NCI-H2107 treated with DMSO at 0.1 percent for 48 hours (cell line): ENCODE measurements at regions not wholly inside any gene's neighbourhood (a gene's known extent, or its start where the extent isn't known, plus 50 kb on each side); places are given as distances from the start of the nearest gene placed in this dataset.
"Not testable (repeated sequence)": the region's sequence is repeated elsewhere in the genome, so short reads cannot be mapped to it uniquely, and the experiment has no call there.

Source experiments
- DNase-seq: peaks from one replicate; lab custom pipeline; 2025; ENCODE audit not compliant: unreplicated experiment; lab: John Stamatoyannopoulos, UW

DNA sequence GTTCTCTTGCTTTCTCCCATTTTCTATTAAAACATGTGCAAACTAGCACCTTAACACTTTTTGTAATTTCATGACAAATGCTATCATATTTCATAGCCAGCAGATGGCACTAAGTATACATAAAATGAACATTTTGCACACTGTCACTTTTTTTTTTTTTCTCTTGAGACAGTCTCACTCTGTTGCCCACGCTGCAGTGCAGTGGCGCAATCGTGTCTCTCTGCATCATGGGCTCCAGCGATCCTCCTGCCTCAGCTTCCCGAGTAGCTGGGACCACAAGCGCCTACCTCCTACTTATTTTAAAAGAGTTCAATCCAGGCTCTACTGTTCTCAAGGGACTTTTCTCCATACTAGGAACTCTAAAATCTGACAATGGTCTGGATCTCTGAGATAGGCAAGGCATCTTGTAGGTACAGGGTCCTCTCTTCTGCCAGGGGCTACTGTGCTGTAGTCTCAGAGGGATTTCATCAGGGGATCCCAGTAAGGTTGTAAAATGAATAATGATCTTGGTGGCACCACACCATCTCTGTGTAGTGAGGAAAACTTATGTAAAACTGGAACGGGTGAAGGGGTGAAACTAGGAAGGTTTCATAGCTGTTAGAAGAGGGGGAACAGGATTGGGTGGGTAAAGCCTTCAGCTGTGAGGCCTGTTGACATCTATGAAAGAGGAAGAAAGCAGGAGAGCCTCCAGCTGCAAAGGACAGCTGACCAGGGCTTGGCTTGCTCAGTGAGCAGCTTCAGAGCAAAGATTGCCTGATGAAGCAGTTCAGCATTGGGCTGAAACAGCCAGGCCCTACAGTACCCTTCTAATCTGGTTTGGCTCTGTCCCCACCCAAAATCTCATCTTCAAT, 196.9 kb downstream of the AVL9 start:
- DNase-seq = not testable (repeated sequence)

DNA sequence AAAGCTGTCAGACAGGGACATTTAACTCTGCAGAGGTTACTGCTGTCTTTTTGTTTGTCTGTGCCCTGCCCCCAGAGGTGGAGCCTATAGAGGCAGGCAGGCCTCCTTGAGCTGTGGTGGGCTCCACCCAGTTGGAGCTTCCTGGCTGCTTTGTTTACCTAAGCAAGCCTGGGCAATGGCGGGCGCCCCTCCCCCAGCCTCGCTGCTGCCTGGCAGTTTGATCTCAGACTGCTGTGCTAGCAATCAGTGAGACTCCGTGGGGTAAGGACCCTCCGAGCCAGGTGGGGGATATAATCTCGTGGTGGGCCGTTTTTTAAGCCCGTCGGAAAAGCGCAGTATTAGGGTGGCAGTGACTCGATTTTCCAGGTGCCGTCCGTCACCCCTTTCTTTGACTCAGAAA, 192.8 kb downstream of the AVL9 start:
- DNase-seq = not testable (repeated sequence)

DNA sequence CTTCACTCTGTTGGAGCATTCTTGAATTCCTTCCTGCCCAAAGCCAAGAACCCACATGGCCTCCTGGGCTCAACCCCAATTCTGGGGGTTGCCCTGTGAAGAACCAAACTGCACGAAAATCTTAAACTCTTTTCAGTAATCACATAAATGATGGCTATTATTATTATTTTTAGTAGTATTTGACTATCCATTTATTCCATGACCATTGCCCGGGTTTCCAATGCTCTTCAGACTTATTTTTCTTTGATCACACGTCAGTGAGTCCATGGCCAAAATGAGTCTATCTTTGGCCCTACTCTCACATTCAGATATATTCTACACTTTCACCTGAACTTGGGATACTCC, 185.9 kb downstream of the AVL9 start:
- DNase-seq = no peak

DNA sequence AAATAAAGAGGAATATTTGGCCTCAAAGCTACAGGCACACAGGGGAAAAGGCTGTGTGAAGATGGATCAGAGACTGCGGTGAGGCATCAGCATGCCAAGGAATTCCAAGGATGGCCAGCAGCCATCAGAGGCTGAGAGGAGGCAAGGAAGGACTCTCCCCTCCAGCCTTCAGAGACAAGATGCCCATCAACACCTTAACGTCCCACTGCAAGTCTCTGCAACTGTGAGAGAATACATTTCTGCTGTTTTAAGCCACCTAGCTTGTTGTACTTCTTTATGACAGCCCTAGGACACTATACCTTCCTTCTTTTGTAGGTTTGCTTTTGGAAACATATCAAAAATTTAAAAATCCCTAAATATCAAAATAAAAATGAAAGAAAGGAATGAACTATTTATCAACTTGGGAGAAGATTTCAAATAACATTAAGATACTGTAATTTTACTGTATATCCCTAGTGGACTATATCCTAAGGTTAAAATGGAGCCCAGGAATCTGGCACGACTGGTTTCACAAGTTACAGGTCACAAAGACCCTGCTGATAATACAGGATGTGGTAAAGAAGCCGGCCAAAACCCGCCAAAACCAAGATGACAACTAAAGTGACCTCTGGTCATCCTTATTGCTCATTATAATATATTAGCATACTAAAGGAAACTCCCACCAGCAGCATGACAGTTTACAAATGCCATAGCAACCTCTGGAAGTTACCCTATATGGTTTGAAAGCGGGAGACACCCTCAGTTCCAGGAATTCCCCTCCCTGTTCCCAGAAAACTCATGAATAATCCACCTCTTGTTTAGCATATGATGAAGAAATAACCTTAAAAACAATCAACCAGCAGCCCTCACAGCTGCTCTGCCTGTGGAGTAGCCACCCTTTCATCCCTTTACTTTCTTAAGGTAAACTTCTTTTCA, 185.2 kb downstream of the AVL9 start:
- no peak for DNase-seq

DNA sequence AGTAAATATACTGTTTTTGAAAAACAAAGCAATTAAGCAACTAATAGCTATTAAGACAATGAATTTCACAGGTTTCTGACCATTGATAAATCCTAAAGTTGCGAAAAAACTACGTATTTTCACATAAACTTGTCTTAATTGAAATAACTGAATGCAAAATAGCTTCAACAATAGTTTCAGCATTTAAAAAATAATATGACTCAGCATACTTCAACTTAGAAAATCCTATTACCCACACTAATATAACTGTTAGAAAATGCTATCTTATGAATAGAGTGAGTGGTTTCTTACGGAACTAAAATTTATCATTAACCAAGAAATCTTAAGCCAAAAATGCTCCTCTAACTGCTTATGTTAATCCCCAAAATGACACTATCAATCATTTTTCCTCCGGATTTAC, 183.9 kb downstream of the AVL9 start:
- no peak for DNase-seq

DNA sequence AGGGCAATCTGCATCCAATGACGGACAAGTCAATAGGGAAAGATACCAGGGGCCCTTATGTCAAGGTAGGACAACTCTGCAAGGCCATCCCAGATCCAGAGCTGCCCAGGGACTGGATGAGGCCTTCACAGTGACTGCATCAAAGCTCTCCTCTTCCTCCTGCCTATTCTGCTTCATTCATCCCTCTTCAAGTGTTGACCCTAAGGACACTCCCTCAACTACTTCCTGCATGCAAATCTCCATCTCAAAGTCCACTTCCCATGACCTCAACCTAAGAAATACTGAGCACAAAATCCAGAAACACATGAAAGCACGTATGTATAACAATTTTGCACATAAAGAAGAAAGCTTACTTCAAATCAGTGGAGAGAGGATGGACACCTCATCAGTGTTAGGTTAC, 182.3 kb downstream of the AVL9 start:
- DNase-seq = no peak

DNA sequence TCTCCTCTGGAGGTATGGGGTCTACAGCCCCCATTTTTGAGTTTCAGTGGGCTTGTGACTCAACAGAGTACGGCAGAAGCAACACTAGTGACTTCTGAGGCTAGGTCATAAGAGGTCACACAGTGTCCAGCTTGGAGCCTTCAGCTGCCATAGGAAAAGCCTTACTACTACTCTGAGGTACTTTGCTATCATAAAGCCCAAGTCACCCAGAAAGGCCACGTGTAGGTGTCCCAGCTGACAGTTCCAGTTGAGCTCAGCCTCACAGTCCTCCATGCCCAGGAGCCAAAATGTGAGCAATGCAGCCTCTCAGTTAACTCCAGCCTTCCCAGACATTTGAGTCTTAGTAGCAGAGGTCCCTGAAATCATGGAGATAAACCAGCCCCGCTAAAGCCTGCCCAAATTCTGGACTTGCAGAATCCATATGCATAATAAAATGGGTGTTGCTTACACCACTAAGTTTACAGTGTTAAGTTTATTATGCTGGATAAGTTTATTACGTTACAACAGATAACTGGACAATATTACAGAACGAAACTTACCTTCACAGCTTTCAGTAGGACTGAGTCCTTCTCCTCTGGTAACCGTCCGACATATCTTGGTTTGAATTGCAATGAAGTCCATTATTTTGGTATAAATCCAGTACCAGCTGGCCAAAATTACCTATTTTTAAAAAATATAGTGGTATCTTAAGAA, 181.1 kb downstream of the AVL9 start:
- DNase-seq = no peak

DNA sequence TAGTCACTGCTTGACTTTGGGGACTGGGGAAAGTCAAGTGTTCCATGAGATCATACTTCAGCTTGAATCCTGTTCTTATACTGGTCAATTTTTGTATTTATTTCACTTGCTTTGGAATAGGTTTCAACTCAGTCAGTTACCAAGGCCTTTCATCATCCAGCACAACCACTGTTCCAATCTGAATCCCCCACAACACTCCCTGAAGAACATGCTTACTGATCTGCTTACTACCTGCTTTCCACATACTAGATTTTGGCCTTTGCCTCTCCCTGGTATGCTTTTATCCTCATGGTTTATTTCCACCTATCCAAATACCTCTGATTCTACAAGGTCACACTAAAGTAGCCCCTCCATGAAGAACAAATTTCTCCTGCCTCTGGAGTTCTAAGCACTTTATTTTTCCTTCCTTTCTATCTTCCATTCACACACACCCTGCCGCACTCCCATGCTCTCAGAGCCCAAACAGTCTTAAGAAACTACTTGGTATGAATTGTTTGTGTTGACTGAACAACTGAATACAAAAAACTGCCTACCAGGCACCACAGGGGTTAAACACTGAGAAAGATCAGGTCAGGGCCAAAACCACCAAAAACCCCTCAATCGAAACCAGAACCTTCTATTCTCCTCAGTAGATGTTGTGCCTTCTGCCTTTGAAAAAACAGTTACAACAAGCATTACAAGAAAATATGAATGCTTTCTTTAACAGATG, 178.1 kb downstream of the AVL9 start:
- no peak for DNase-seq

DNA sequence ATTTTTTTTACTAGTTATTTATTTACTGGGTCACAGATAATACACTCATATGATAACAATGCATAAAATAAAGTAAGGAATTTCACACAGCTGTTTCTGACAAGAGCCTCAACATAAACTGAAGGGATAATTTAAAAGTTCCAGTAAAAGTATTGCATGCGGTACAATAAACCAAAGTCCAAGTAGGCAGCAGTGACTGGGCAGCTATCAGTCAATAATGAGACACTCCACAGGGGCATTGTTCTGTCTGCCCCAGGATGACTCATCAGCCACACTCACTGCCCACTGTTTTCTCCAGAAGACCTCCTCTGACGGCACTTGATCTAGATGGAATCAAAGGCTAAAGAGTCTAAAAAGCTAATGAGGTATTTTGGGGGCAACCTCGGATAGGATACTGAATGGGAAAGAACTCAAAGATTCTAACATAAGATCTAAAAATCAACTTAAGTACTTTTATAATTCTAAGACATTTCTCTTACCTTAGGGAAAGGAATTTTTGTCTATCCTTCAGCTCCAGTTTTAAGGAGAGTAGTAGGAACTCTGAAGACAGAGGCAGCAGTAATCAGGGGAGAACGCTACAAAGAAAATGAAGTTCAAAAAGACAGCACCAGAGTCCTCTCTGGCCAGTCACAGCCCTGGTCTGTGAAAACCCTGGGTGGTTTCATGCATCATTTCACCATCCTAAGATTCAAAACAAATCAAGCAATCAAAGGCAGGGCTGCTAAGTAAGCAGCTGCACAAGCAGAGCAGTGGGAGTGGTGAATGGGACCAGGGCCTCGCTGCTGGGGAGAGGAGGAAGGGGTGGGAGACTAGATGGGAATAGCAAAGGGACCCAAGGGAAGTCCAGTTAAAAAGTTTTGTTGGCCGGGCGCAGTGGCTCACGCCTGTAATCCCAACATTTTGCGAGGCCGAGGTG, 175.1 kb downstream of the AVL9 start:
- DNase-seq = peak; percentile 58

DNA sequence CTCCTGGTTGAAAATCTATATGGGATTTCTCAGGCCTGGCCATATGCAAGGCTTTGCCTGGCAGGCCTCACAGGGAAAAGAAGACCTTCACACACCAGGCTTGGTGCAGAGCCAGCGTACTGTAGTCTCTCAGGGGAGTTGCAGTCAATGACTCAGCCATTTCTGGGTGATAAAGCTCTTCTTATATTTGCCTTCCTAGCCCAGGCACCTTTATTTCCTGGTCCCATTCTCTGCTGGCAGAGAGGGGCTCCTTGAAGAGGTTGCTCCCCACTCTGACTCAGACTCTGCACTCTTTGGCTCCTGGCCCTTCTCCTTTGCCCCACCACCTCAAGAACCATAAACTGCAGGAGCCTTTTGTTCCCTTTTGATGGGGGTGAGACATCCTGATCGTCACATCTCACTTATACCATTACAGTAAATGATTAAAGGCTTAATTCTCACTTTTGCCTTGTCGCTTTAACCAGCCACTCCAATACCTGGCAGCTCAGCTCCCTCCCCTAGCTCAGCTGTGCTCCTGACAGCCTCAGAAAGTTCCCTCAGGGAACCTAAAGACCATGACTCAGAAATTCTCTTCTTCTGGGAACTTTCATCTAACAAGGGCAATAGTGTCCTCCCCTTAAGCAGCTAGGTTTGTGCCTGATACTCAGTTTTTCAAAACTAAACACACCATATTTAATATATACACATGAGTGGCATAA, 174.0 kb downstream of the AVL9 start:
- DNase-seq = peak; percentile 61

DNA sequence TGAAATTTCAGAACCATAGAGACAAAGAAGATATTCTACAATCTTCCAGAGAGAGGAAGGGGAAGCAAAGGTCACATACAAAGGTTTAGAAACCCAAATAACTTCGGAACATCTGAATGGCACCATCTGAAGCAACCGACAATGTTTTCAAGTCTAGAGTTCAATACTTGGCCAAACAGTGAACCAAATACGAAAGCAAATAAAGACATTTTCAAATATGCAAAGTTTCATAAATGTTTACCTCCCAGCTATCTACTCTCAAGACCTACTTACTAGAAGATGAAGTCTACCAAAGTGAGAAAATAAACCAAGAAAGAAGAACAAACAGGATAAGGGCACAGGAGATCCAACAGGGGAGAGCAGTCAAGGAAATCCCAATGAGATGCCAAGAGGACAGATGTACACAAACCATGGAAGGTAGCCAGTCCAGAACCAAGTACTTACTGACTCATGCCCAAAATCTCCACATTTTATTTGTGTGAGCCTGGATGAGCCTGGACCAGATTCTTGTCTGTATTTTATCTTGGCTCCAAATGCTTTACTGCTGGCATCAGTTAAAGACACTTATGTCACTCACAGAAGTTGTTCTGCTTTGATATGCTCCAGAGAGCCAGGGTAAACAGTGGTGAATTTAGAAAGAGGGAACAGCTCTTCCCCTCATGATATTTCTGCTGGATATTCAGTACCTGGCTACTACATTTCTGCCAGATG, 173.3 kb downstream of the AVL9 start:
- not testable (repeated sequence) for DNase-seq

DNA sequence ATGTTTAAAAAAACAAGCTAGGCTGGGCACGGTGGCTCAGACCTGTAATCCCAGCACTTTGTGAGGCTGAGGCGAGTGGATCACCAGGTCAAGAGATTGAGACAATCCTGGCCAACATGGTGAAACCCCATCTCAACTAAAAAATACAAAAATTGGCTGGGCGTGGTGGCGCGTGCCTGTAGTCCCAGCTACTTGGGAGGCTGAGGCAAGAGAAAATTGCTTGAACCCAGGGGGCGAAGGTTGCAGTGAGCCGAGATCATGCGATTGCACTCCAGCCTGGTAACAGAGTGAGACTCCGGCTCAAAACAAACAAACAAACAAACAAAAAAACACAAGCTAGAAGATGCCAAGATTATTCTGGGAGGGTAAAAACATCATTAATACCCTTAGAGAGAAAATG, 172.3 kb downstream of the AVL9 start:
- not testable (repeated sequence) for DNase-seq

DNA sequence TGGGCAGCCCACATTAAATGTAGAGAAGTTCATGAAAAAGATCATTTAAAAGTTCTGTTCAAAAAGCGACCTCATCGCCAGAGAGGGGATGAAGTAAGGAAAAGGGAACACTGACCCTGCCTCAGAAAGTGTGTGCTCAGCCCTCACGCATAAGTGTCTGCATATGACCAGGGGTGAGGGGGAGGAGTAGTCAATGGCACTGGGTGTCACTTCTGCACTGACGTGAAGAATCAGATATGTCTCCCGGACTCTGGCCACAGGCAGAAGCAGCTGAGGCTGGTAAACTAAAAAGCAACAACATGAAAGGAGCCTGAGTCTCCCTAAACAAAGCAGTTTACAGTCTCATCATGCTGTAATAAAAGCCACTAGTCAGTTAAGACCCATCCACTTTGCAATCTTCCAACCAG, 168.5 kb downstream of the AVL9 start:
- not testable (repeated sequence) for DNase-seq

DNA sequence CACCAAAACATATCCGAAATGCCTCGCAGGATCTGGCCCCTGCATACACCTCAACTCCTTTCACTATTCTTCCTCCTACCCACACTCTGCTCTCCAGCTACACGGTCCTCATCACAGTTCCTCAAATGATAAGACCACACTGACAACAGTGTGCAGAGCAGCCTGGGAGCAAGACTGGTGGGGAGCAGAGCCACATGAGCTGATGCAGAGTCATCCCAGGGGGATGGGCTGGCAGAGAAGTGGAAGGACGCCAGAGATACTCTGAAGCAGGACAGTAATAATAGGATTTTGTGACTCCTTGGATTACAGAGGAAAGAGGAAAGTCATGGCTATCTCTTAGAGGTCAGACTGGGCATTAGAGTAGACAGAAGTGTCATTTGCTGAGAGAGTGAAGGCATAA, 167.2 kb downstream of the AVL9 start:
- not testable (repeated sequence) for DNase-seq

DNA sequence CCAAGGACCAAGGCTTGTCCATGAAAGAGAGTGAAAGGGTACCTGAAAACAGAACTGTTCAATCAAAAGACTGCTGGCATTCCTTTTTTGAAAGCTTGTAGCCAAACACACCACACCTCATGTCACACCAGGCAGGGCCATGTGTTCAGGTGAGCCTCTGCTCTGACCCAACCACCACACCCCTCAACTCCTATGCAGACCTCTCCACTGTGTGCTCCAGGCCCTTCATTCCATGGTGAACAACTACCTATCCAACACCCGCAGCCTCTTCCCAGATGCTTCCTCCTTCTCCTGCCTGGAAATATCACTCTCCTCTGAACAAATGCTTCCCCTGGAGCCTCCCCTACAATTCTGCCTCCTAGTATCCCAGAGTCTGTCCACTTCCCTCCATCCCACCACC, 166.6 kb downstream of the AVL9 start:
- DNase-seq = no peak

DNA sequence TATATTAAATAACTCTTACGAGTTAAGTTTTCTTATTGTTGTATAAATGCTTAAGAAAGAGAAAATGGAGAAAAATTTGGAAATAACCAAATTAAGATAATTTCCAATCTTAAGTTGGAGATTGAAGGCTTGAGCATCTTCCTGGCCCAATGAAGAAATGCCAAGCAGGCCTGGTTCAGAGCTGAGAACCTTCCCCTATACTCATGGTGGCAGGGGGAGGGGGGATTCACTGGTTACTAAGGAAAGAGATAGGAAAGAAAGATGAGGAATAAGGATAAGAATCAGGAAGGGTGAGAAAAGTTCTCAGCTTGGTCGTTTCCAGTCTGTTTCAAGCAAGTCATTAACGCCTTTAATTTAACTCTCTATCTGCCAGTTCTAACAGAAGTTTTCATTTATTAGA, 166.2 kb downstream of the AVL9 start:
- no peak for DNase-seq

DNA sequence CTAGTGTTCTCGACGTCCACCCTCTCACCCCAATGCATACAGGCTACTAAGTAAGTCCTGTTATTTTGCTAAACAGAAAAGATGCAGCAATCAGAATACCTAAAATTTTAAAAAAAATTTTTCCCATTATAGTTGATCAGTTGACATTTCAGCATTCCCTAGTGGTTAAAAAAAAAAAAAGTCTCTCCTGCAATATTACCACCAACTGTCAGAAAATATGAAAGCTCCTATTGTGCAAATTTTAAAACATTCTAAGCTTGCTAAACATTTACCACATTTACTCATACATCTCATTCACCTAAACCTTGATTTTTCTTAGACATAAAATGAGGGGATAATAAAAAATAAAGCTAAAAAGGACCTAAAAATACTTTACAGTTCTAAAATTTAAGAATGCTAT, 165.6 kb downstream of the AVL9 start:
- no peak for DNase-seq

DNA sequence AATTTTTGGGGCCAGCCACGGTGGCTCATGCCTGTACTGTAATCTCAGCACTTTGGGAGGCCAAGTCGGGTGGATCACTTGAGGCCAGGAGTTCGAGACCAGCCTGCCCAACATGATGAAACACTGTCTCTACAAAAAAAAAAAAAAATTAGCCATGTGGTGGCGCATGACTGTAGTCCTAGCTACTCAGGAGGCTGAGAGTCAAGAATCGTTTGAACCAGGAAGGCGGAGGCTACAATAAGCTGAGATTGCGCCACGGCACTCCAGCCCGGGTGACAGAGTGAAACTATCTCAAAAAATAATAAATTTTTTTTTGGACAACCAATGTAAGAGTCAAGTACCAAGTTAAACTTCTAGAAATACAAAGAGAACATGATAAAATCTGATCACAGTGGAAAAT, 164.6 kb downstream of the AVL9 start:
- DNase-seq = no peak

DNA sequence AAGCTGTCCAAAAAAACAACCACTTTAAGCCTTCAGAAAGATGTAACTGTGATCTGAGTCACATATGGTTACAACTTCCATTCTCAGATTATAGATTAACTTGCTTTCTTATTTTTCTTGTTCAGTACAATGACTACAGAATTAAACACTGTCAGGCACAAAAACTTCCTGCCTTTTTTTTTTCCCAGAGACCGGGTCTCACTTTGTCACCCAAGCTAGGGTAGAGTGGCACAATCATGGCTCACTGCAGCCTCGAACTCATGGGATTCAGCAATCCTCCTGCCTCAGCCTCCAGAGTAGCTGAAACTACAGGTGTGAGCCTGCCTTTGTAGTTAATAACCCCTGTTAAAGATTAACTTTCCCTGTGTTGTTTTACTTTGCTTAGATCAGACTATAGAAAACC, 163.2 kb downstream of the AVL9 start:
- no peak for DNase-seq
